Mucosa of descending colon (tissue), 3 donors: ENCODE measurements at regions not wholly inside any gene's neighbourhood (a gene's known extent, or its start where the extent isn't known, plus 50 kb on each side); places are given as distances from the start of the nearest gene placed in this dataset.

Experiments
- ATAC-seq: fragments of 200-7000 bp; cut with Tn5 transposase; one replicate; pipeline ENCODE4 v1.9.1; 2020; ENCODE audit warnings: mild to moderate bottlenecking, moderate library complexity
- DNase-seq, 3 donors: peaks; one replicate each; pipeline ENCODE4 v3.0.0-alpha.2; 2020
- H3K36me3 ChIP-seq: fragments of 200-600 bp; one replicate; pipeline ENCODE4 v1.8.0; 2021; ENCODE audit warnings: low read depth, mild to moderate bottlenecking
- H3K4me1 ChIP-seq: fragments of 200-600 bp; one replicate; pipeline ENCODE4 v1.8.0; 2021; ENCODE audit warnings: low read depth, mild to moderate bottlenecking
- H3K4me3 ChIP-seq: fragments of 200-600 bp; one replicate; pipeline ENCODE4 v1.8.0; 2021; ENCODE audit warnings: mild to moderate bottlenecking
- H3K9me3 ChIP-seq: fragments of 200-600 bp; one replicate; pipeline ENCODE4 v1.8.0; 2021; ENCODE audit warnings: mild to moderate bottlenecking
- intact Hi-C, 2 donors: fragments of 100-400 bp; cut with DNase I in 1 of 2; cut with micrococcal nuclease in 1 of 2; formaldehyde crosslinking; loops; one replicate each; pipeline versions ENCODE4 v1.11.0 to v1.11.1; 2022; cut with DNase I, micrococcal nuclease
- TF ChIP-seq, protein P1 (sequence below): fragments of 200-600 bp; IDR thresholded peaks from one replicate; pipeline ENCODE4 v1.8.0; 2022; ENCODE audit warnings: antibody characterized with exemption, mild to moderate bottlenecking
- donor health status: DM: no; HTN: no; CAD: no; lungs with moderate emphysema.
- donor health status: DM: no; HTN: no; CAD: no.
- donor health status: DM: no; HTN: yes; CAD: no.

DNA sequence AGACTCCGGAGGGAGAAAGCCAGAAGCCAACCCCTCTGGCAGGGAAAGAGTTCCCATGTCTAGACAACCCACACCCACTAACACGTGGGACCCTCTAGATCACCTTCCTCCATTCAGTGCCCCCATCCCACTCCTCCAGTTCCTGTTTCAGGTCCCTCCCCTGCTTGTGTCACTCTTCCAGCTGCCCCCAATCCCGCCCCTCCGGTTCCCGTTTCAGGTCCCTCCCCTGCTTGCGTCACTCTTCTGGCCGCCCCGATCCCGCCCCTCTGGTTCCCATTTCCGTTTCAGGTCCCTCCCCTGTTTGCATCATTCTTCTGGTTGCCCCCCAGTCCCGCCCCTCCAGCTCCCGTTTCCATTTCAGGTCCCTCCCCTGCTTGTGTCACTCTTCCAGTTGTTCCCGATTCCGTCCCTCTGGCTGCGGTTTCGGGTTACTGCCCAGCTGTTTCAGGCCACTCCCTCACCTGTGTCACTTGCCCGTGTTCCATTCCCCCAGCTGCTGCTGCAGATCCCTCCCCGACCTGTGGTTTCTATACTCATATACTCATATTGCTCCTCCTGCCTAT lies 64.8 kb upstream of the RANBP6 start:
- Histone ChIP-seq H3K4me3 (no peak overlapping the region), H3K4me1 (no peaks in the 10 kb centered on the region), H3K36me3 (no peaks in the 10 kb centered on the region), H3K9me3 (no peaks in the 10 kb centered on the region)
- DNase-seq, result peak; percentile 90 to 94 (median 91)
- intact Hi-C loops, result no loop called here
- ATAC-seq, result peak; percentile 99
- TF ChIP-seq, protein P1, sequence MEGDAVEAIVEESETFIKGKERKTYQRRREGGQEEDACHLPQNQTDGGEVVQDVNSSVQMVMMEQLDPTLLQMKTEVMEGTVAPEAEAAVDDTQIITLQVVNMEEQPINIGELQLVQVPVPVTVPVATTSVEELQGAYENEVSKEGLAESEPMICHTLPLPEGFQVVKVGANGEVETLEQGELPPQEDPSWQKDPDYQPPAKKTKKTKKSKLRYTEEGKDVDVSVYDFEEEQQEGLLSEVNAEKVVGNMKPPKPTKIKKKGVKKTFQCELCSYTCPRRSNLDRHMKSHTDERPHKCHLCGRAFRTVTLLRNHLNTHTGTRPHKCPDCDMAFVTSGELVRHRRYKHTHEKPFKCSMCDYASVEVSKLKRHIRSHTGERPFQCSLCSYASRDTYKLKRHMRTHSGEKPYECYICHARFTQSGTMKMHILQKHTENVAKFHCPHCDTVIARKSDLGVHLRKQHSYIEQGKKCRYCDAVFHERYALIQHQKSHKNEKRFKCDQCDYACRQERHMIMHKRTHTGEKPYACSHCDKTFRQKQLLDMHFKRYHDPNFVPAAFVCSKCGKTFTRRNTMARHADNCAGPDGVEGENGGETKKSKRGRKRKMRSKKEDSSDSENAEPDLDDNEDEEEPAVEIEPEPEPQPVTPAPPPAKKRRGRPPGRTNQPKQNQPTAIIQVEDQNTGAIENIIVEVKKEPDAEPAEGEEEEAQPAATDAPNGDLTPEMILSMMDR, result no peak

DNA sequence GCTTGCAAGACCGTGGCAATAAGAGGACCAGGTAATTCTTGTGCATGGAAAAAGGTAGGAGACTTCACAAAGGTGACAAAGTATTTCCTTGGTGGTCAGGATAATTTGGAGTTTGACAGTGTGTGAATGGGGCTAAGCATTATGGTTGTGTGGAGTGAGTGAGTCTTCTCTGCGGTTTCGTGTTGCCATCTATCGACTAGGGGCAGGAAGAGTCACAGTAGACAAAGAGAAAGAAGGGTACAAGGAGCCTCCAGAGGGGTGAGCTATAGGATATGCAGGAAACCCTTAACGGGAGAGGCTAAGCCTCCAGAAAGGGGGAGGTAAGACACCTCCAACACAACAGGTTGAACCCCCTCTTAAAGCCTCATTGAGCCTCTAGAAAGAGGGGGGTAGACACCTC lies 64.0 kb upstream of the RANBP6 start:
- no peak for ATAC-seq
- Histone ChIP-seq H3K4me1 (no peaks in the 10 kb centered on the region), H3K36me3 (no peaks in the 10 kb centered on the region), H3K9me3 (no peaks in the 10 kb centered on the region), H3K4me3 (no peak overlapping the region)
- TF ChIP-seq, protein P1, result no peak
- DNase-seq, result no peak
- intact Hi-C loops, result no loop called here

DNA sequence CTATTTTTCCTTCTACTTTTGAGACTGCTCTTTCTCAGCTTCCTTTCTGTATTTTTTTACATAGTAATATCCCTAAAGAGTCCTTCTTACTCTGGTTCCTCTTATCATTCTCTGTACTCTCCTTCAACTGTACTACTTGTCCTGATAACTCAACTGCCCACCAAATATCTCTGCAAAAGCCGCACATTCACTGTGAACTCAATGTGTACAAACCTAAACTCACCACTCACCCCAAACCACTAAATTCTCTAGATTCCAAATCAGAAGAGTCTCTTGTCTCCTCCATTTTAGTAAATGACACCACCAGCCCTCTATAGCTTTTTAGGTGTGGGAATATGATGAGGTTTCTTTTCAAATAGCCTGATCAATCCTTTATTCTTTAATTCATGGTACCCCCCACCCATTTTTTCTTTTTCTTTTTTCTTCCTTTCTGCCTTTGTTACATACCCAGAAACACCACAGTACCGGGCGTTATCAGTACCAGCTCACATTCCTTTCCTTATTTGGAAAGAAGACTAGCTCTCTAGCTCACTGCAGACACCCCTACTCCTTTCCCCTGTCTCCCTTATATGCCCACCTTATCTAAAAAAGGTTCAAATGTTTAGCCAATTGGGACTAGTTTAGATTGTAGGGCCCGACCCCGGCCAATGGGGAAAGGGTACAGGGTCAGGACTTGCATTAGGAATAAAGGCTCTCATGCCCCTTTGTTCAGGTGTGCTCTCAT lies 63.1 kb upstream of the RANBP6 start:
- intact Hi-C loops, result no loop called here

DNA sequence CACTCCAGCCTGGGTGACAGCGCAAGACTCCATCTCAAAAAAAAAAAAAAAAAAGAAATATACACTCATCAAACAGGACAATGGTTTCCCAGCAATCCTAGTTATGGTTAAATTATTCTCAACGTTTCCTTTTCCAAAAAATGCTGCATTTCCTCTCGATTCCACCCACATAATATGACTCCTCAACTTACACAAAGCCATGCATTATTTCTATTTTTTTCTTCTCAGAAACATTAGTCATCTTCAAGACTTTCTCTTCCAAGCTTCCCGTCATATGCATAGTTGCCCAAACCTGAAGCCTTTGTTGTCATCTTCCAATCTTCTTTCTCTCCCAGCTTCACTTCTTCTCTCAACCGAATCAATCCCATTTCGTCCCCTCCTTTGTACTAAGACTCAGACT lies 61.4 kb upstream of the RANBP6 start:
- no peaks in the 10 kb centered on the region for H3K36me3 ChIP-seq
- H3K9me3 ChIP-seq, result no peaks in the 10 kb centered on the region
- H3K4me3 ChIP-seq, result no peak overlapping the region
- DNase-seq (no peak), ATAC-seq (no peak)
- TF ChIP-seq, protein P1, result no peak
- H3K4me1 ChIP-seq, result no peaks in the 10 kb centered on the region
- intact Hi-C loops, result no loop called here

More for the DNA sequence above, 63.1 kb upstream of the RANBP6 start:
- DNase-seq (no peak), ATAC-seq (no peak)
- Histone ChIP-seq H3K4me3 (no peak overlapping the region), H3K36me3 (no peaks in the 10 kb centered on the region), H3K4me1 (no peaks in the 10 kb centered on the region), H3K9me3 (no peaks in the 10 kb centered on the region)
- TF ChIP-seq, protein P1, result no peak

DNA sequence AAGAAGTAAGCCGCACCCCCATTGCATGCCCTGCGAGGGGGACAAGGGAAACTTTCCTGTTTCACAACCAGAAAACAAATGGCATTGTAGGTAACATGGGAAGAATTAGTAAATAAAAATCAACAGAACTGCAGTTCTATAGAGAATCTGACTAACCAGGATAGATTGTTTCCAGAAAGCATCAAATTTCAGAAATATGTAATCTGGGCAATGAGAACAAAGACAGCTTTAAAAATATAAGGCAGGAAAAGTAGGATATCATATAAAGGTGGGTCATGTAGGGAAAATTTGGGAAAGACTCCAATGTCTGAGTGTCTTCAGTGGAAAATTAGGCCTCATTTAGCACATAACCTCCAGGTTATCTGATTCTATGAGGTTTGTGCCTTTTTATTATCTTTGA lies 58.3 kb upstream of the RANBP6 start:
- H3K4me1 ChIP-seq, result no peaks in the 10 kb centered on the region
- H3K4me3 ChIP-seq, result no peak overlapping the region
- no peaks in the 10 kb centered on the region for H3K36me3 ChIP-seq
- ATAC-seq (no peak), DNase-seq (no peak)
- no peaks in the 10 kb centered on the region for H3K9me3 ChIP-seq
- TF ChIP-seq, protein P1, result no peak
- intact Hi-C loops, result no loop called here
